HepG2 (cell line): ENCODE measurements at regions not wholly inside any gene's neighbourhood (a gene's known extent, or its start where the extent isn't known, plus 50 kb on each side); places are given as distances from the start of the nearest gene placed in this dataset.

Experiments
- ATAC-seq: fragments of 200-7000 bp; cut with Tn5 transposase; 3 replicates; pipeline ENCODE4 v1.9.1; 2020; ENCODE audit warnings: mild to moderate bottlenecking, moderate library complexity
- BruUV-seq: library from RNA; stranded (reverse); fragments of 400-500 nt; replicated peaks from 2 replicates; lab custom pipeline; 2021; lab: Mats Ljungman, UMichigan
- CTCF ChIA-PET: fragments of 300-600 bp; formaldehyde crosslinking; extraction: SDS; loops from one replicate; lab custom pipeline; 2021; ENCODE audit warnings: low total read pairs, inconsistent platforms, low intra/inter-chr PET ratio; lab: Yijun Ruan, JAX
- POLR2A ChIA-PET: fragments of 350-600 bp; sonication (Branson Sonifier 250); formaldehyde crosslinking; loops from one replicate; lab custom pipeline; 2020; ENCODE audit warnings: antibody characterized with exemption, inconsistent platforms; lab: Yijun Ruan, JAX
- DNase-seq: peaks from one replicate; pipeline ENCODE4 v3.0.0-alpha.2; 2015; ENCODE audit warnings: low spot score
- FAIRE-seq: peaks from 3 replicates; lab custom pipeline; 2011; peaks lifted over from hg19 to GRCh38; lab: Jason Lieb, UNC
- H2AFZ ChIP-seq: one replicate; pipeline ENCODE4 v1.6.1; 2011; ENCODE audit warnings: low read length, inconsistent platforms
- H3K27ac ChIP-seq: fragments of 300-600 bp; 3 replicates; pipeline ENCODE4 v1.8.0; 2011; ENCODE audit warnings: mixed run types, mild to moderate bottlenecking, mixed read lengths, low read length, inconsistent platforms; ENCODE audit not compliant: insufficient read depth; ENCODE audit errors: extremely low read length
- H3K27me3 ChIP-seq, 2 experiments: fragments of 200-600 bp in 1 of 2; 2 replicates in 1 of 2; 3 replicates in 1 of 2; pipeline versions ENCODE4 v1.6.0 to v1.8.0; 2011; ENCODE audit warnings: low read length in 2 of 2, mild to moderate bottlenecking in 2 of 2, moderate library complexity in 2 of 2, inconsistent platforms in 1 of 2; ENCODE audit not compliant: insufficient read depth in 2 of 2, control insufficient read depth in 1 of 2
- H3K36me3 ChIP-seq, 2 experiments: fragments of 200-600 bp in 1 of 2; replicated peaks in 1 of 2; 2 replicates in 1 of 2; 3 replicates in 1 of 2; pipeline versions ENCODE4 v1.5.1 to v1.8.0; 2011; ENCODE audit warnings: low read length in 2 of 2, inconsistent platforms in 1 of 2; ENCODE audit not compliant: insufficient read depth in 2 of 2, control insufficient read depth in 1 of 2
- H3K4me1 ChIP-seq: 2 replicates; pipeline ENCODE4 v1.5.1; 2012; ENCODE audit warnings: low read length, inconsistent platforms; ENCODE audit not compliant: insufficient read depth
- H3K4me2 ChIP-seq: 2 replicates; pipeline ENCODE4 v1.6.0; 2011; ENCODE audit warnings: low read depth, low read length, inconsistent platforms
- H3K4me3 ChIP-seq, 3 experiments: fragments of 200-600 bp in 1 of 3; sonication (generic), shearing (Covaris generic) in 1 of 3; replicated peaks in 1 of 3; 2 replicates each; pipeline ENCODE4 v1.5.1; 2011 to 2016; ENCODE audit warnings: low read length in 3 of 3, inconsistent platforms in 2 of 3, low read depth in 2 of 3, mild to moderate bottlenecking in 2 of 3, control low read depth in 1 of 3, mixed read lengths in 1 of 3; ENCODE audit not compliant: insufficient read depth in 1 of 3
- H3K79me2 ChIP-seq: one replicate; pipeline ENCODE4 v1.6.1; 2011; ENCODE audit warnings: low read length, inconsistent platforms; ENCODE audit not compliant: insufficient read depth
- H3K9ac ChIP-seq: 2 replicates; pipeline ENCODE4 v1.6.0; 2011; ENCODE audit warnings: mild to moderate bottlenecking, low read depth, low read length, inconsistent platforms; ENCODE audit not compliant: insufficient read depth
- H3K9me3 ChIP-seq: 2 replicates; pipeline ENCODE4 v1.5.1; 2012; ENCODE audit warnings: mild to moderate bottlenecking, low read length
- H4K20me1 ChIP-seq: 2 replicates; pipeline ENCODE4 v1.6.0; 2011; ENCODE audit warnings: inconsistent platforms, mild to moderate bottlenecking, low read length, moderate library complexity; ENCODE audit not compliant: insufficient read depth
- MAFK ChIP-seq, 2 experiments: IDR thresholded peaks in 1 of 2; conservative IDR thresholded peaks in 1 of 2; 2 replicates each; pipeline ENCODE4 v1.6.1; 2011; ENCODE audit warnings: improper control_type of control experiment in 2 of 2, low read length in 2 of 2
- RFX1 ChIP-seq: fragments of 450-650 bp; IDR thresholded peaks from 2 replicates; pipeline ENCODE4 v1.6.1; 2017
- ZMAT5 ChIP-seq: sonication (generic); formaldehyde crosslinking; IDR thresholded peaks from 2 replicates; pipeline ENCODE4 v1.5.0; 2020; ENCODE audit warnings: mild to moderate bottlenecking, low read depth, missing genetic modification reagents, borderline replicate concordance
- ZNF264 ChIP-seq: sonication (generic); formaldehyde crosslinking; IDR thresholded peaks from 2 replicates; pipeline ENCODE4 v1.4.0; 2020; ENCODE audit warnings: missing genetic modification reagents
- ZNF552 ChIP-seq: sonication (generic); formaldehyde crosslinking; IDR thresholded peaks from 2 replicates; pipeline ENCODE4 v1.9.0; 2022; ENCODE audit warnings: missing genetic modification reagents, mild to moderate bottlenecking, borderline replicate concordance
- ZNF670 ChIP-seq: sonication (generic); formaldehyde crosslinking; IDR thresholded peaks from 2 replicates; pipeline ENCODE4 v1.8.0; 2022; ENCODE audit warnings: mild to moderate bottlenecking, missing genetic modification reagents, borderline replicate concordance
- ZSCAN20 ChIP-seq: sonication (generic); formaldehyde crosslinking; IDR thresholded peaks from 2 replicates; pipeline ENCODE4 v1.4.0; 2020; ENCODE audit warnings: missing genetic modification reagents, mild to moderate bottlenecking, borderline replicate concordance
- WGBS: methylation state at CpG from one replicate; pipeline ENCODE4 v1.1.6; 2017; ENCODE audit warnings: low lambda C conversion rate; 5-methylcytosine and 5-hydroxymethylcytosine counted together
- in situ Hi-C: cut with HindIII; loops from 2 replicates; pipeline ENCODE4 v1.10.0; 2017; ENCODE audit warnings: low pct_unique_long_range_greater_than_20kb; ENCODE audit not compliant: extremely low pct_ligation_motif_present
- intact Hi-C: fragments of 100-400 bp; cut with micrococcal nuclease; formaldehyde crosslinking; loops from one replicate; pipeline ENCODE4 v1.10.0; 2022; ENCODE audit not compliant: unreplicated experiment

- TF ChIP-seq ZNF670 (CRISPR knock-in tag): no peak
- no peak for TF ChIP-seq RFX1
- TF ChIP-seq ZNF264 (CRISPR knock-in tag): no peak
Observed at GRCh38 chrX:499870-500364, 113.2 kb upstream of the PPP2R3B start (continued).

- no peak for DNase-seq
- CTCF ChIA-PET: no interaction called here
- peaks cover 10% of the 10 kb centered on the region; the same call in 1 of the 2 replicates for H3K4me1 ChIP-seq
- no peak overlapping the region for H2AFZ ChIP-seq
- H3K27me3 ChIP-seq: peaks cover 0 to 16% of the 10 kb centered on the region in 2 experiments; a peak in 2 of 5 replicates
- TF ChIP-seq ZMAT5 (no peak), ZNF552 (CRISPR knock-in tag) (no peak), ZSCAN20 (0 out of 2 replicates have a peak, but pooled peaks have one; percentile 34), MAFK (conservative IDR thresholded peaks at IDR 0.05 in 1 of 2, IDR thresholded peaks at IDR 0.05 in 1 of 2; ENCODE audit: low read length in 2 of 2) (peak in 1 of 2 experiments; percentile 18; a peak in 2 of 4 replicates)
- H3K36me3 ChIP-seq: no peaks in the 10 kb centered on the region
- in situ Hi-C loops (no loop called here), intact Hi-C loops (no loop called here)
- H3K4me2 ChIP-seq: no peak overlapping the region
- no peak for FAIRE-seq
- POLR2A ChIA-PET: no interaction called here
- no peak overlapping the region for H3K27ac ChIP-seq
- H3K4me3 ChIP-seq: no peak overlapping the region
- no peak for ATAC-seq
- no TSS peak for BruUV-seq
- WGBS: 67% methylated on average over 30 of the region's 31 CpGs
- H3K79me2 ChIP-seq: no peaks in the 10 kb centered on the region
- H3K9ac ChIP-seq: no peak overlapping the region
- H4K20me1 ChIP-seq: no peaks in the 10 kb centered on the region
- no peaks in the 10 kb centered on the region for H3K9me3 ChIP-seq
Observed at GRCh38 chrX:500481-501010, 113.8 kb upstream of the PPP2R3B start.
